ENCODE measurements at regions not wholly inside any gene's neighbourhood (a gene's known extent, or its start where the extent isn't known, plus 50 kb on each side); places are given as distances from the start of the nearest gene placed in this dataset.

DNA sequence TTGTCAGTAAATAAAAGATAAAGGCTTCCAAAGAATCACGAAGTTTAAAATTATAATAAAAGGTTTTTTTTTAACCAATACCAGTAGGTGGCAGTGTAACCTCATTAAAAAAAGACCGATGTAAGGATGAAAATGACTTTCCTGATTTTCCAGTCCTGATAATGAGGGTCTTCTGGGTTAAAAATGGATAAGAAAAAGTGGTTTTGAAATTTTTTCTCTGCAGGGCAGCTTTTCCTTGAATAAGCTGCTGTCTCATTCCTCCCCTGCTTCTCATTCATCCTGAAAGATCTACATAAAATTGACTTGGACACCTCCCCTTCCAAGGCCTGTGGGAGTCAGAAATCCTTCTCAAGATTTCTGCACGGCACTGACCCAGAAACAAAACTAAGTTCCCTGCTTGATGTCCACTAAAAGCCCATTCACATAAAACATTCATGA, 58.9 kb upstream of the FBXO33 start:
- TF ChIP-seq SIN3A (IDR thresholded peaks at IDR 0.05; ENCODE audit: borderline replicate concordance, insufficient read depth, low read length) (no peak), POLR2AphosphoS5 (IDR thresholded peaks at IDR 0.05; ENCODE audit: low read depth, low read length) (no peak), FOXP2 (optimal IDR thresholded peaks at IDR 0.05; ENCODE audit: borderline replicate concordance, extremely low read depth, extremely low read length, insufficient read depth) (no peak)

- TF ChIP-seq, protein P1, sequence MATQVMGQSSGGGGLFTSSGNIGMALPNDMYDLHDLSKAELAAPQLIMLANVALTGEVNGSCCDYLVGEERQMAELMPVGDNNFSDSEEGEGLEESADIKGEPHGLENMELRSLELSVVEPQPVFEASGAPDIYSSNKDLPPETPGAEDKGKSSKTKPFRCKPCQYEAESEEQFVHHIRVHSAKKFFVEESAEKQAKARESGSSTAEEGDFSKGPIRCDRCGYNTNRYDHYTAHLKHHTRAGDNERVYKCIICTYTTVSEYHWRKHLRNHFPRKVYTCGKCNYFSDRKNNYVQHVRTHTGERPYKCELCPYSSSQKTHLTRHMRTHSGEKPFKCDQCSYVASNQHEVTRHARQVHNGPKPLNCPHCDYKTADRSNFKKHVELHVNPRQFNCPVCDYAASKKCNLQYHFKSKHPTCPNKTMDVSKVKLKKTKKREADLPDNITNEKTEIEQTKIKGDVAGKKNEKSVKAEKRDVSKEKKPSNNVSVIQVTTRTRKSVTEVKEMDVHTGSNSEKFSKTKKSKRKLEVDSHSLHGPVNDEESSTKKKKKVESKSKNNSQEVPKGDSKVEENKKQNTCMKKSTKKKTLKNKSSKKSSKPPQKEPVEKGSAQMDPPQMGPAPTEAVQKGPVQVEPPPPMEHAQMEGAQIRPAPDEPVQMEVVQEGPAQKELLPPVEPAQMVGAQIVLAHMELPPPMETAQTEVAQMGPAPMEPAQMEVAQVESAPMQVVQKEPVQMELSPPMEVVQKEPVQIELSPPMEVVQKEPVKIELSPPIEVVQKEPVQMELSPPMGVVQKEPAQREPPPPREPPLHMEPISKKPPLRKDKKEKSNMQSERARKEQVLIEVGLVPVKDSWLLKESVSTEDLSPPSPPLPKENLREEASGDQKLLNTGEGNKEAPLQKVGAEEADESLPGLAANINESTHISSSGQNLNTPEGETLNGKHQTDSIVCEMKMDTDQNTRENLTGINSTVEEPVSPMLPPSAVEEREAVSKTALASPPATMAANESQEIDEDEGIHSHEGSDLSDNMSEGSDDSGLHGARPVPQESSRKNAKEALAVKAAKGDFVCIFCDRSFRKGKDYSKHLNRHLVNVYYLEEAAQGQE (IDR thresholded peaks at IDR 0.05; ENCODE audit: insufficient read depth in 1 of 2, low read depth in 2 of 2, low read length in 2 of 2), result no peak
- TF ChIP-seq POLR2AphosphoS5 (IDR thresholded peaks at IDR 0.05; ENCODE audit: low read depth, low read length) (no peak), TAF1 (IDR thresholded peaks at IDR 0.05; ENCODE audit: borderline replicate concordance, insufficient read depth, low read length) (no peak), SIN3A (IDR thresholded peaks at IDR 0.05; ENCODE audit: borderline replicate concordance, insufficient read depth, low read length) (no peak), FOXP2 (optimal IDR thresholded peaks at IDR 0.05; ENCODE audit: borderline replicate concordance, extremely low read depth, extremely low read length, insufficient read depth) (no peak)
Measured at GRCh38 chr14:39488600-39488999, 56.4 kb upstream of the FBXO33 start.

DNA sequence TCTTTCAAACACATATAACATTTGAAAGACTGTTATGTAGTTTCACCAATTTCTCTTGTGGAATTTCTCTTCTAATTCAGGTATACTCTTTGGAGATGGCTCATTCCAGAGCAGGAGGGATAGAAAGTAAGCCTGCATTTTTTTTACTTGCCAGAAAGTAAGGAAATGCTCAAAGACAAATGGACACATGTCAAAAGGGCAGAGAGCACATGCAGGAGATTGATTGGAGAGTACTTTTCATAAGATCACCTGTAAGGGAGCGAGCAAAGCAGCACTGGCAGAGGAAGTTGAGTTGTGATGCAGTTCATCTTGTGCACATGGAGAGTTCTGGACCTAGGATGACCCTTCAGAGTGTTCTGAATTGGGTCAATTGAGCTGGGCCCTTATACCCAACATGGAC, 51.4 kb upstream of the FBXO33 start:
- TF ChIP-seq, protein P1 (IDR thresholded peaks at IDR 0.05; ENCODE audit: insufficient read depth in 1 of 2, low read depth in 2 of 2, low read length in 2 of 2), result no peak
- no peak for TF ChIP-seq FOXP2 (optimal IDR thresholded peaks at IDR 0.05; ENCODE audit: borderline replicate concordance, extremely low read depth, extremely low read length, insufficient read depth)
- TF ChIP-seq SIN3A (IDR thresholded peaks at IDR 0.05; ENCODE audit: borderline replicate concordance, insufficient read depth, low read length), result no peak
- no peak for TF ChIP-seq TAF1 (IDR thresholded peaks at IDR 0.05; ENCODE audit: borderline replicate concordance, insufficient read depth, low read length)
- TF ChIP-seq POLR2AphosphoS5 (IDR thresholded peaks at IDR 0.05; ENCODE audit: low read depth, low read length), result no peak

Data from PFSK-1 (cell line).